WTC11 (cell line): ENCODE measurements at regions not wholly inside any gene's neighbourhood (a gene's known extent, or its start where the extent isn't known, plus 50 kb on each side); places are given as distances from the start of the nearest gene placed in this dataset.

Source experiments
- ATAC-seq: fragments of 200-7000 bp; cut with Tn5 transposase; 2 replicates; pipeline ENCODE4 v1.10.0; 2021; ENCODE audit warnings: mild to moderate bottlenecking, moderate library complexity
- CTCF ChIA-PET: fragments of 300-600 bp; sonication (Branson Sonifier 250); formaldehyde crosslinking; loops from one replicate; lab custom pipeline; 2021; ENCODE audit warnings: antibody characterized with exemption; lab: Charles Lee
- POLR2A ChIA-PET: fragments of 350-600 bp; sonication (Branson Sonifier 250); formaldehyde crosslinking; loops from one replicate; lab custom pipeline; 2021; ENCODE audit warnings: antibody characterized with exemption; lab: Charles Lee
- DNase-seq: peaks from one replicate; pipeline ENCODE4 v3.0.0; 2021; ENCODE audit warnings: low spot score
- H3K27ac Mint-ChIP-seq: 2 replicates; pipeline ENCODE4 v1.8.0; 2021; ENCODE audit warnings: mixed read lengths
- H3K27me3 Mint-ChIP-seq: 2 replicates; pipeline ENCODE4 v1.8.0; 2021; ENCODE audit warnings: low read depth, mild to moderate bottlenecking, moderate library complexity, mixed read lengths
- H3K36me3 Mint-ChIP-seq: 2 replicates; pipeline ENCODE4 v1.8.0; 2021; ENCODE audit warnings: mixed read lengths
- H3K4me1 Mint-ChIP-seq: 2 replicates; pipeline ENCODE4 v1.8.0; 2022; ENCODE audit warnings: mixed read lengths
- H3K4me3 Mint-ChIP-seq: 2 replicates; pipeline ENCODE4 v1.8.0; 2021; ENCODE audit warnings: mild to moderate bottlenecking, moderate library complexity, mixed read lengths
- H3K9me3 Mint-ChIP-seq: 2 replicates; pipeline ENCODE4 v1.8.0; 2021; ENCODE audit warnings: mixed read lengths
- CBFB ChIP-seq: sonication (generic); formaldehyde crosslinking; IDR thresholded peaks from 2 replicates; pipeline ENCODE4 v1.8.1; 2022; ENCODE audit warnings: mild to moderate bottlenecking, low read depth, missing genetic modification reagents
- CDX4 ChIP-seq: fragments of 250-450 bp; sonication (Bioruptor Pico); IDR thresholded peaks from 2 replicates; pipeline ENCODE4 v1.9.0; 2021; ENCODE audit warnings: moderate library complexity, mild to moderate bottlenecking, inconsistent platforms, borderline replicate concordance
- CTCF ChIP-seq: fragments of 200-600 bp; IDR thresholded peaks from 2 replicates; pipeline ENCODE4 v1.8.0; 2022; ENCODE audit warnings: antibody characterized with exemption
- E2F1 ChIP-seq: sonication (generic); formaldehyde crosslinking; IDR thresholded peaks from 2 replicates; pipeline ENCODE4 v1.8.0; 2022; ENCODE audit warnings: mild to moderate bottlenecking, missing genetic modification reagents
- ETV6 ChIP-seq: sonication (generic); formaldehyde crosslinking; IDR thresholded peaks from 2 replicates; pipeline ENCODE4 v1.8.1; 2022; ENCODE audit warnings: mild to moderate bottlenecking, missing genetic modification reagents
- FOXP1 ChIP-seq: sonication (generic); formaldehyde crosslinking; IDR thresholded peaks from 2 replicates; pipeline ENCODE4 v1.8.0; 2022; ENCODE audit warnings: missing genetic modification reagents, mild to moderate bottlenecking, moderate library complexity, borderline replicate concordance
- GTF2I ChIP-seq: fragments of 250-450 bp; sonication (Bioruptor Pico); conservative IDR thresholded peaks from 2 replicates; pipeline ENCODE4 v1.4.0; 2021; ENCODE audit warnings: mild to moderate bottlenecking
- JUN ChIP-seq: sonication (generic); formaldehyde crosslinking; IDR thresholded peaks from 2 replicates; pipeline ENCODE4 v1.8.0; 2023; ENCODE audit warnings: mild to moderate bottlenecking, missing genetic modification reagents
- MYBL2 ChIP-seq: sonication (generic); formaldehyde crosslinking; IDR thresholded peaks from 2 replicates; pipeline ENCODE4 v1.8.1; 2023; ENCODE audit warnings: mild to moderate bottlenecking, moderate library complexity, missing genetic modification reagents
- NR2C2 ChIP-seq: sonication (generic); formaldehyde crosslinking; IDR thresholded peaks from 2 replicates; pipeline ENCODE4 v1.8.0; 2022; ENCODE audit warnings: mild to moderate bottlenecking, missing genetic modification reagents
- PRRX2 ChIP-seq: fragments of 250-450 bp; sonication (Bioruptor Pico); IDR thresholded peaks from 2 replicates; pipeline ENCODE4 v1.8.0; 2021; ENCODE audit warnings: mild to moderate bottlenecking
- RORB ChIP-seq: fragments of 250-450 bp; sonication (Bioruptor Pico); IDR thresholded peaks from 2 replicates; pipeline ENCODE4 v1.9.0; 2021; ENCODE audit warnings: mild to moderate bottlenecking
- SMAD4 ChIP-seq: sonication (generic); formaldehyde crosslinking; IDR thresholded peaks from 2 replicates; pipeline ENCODE4 v1.8.0; 2022; ENCODE audit warnings: mild to moderate bottlenecking, missing genetic modification reagents
- TP53 ChIP-seq: sonication (generic); formaldehyde crosslinking; IDR thresholded peaks from 2 replicates; pipeline ENCODE4 v1.8.1; 2023; ENCODE audit warnings: mild to moderate bottlenecking, missing genetic modification reagents
- ZNF317 ChIP-seq: sonication (generic); formaldehyde crosslinking; IDR thresholded peaks from 2 replicates; pipeline ENCODE4 v1.8.1; 2023; ENCODE audit warnings: low read depth, mild to moderate bottlenecking, moderate library complexity, missing genetic modification reagents, borderline replicate concordance
- ZNF423 ChIP-seq: fragments of 250-450 bp; sonication (Bioruptor Pico); IDR thresholded peaks from 2 replicates; pipeline ENCODE4 v2.1.2; 2022; ENCODE audit warnings: mild to moderate bottlenecking, moderate library complexity
- TF ChIP-seq, protein P1 (sequence below): sonication (generic); formaldehyde crosslinking; IDR thresholded peaks from 2 replicates; pipeline ENCODE4 v1.8.1; 2023; ENCODE audit warnings: mild to moderate bottlenecking, missing genetic modification reagents
- TF ChIP-seq, protein P2 (sequence below): sonication (generic); formaldehyde crosslinking; IDR thresholded peaks from 2 replicates; pipeline ENCODE4 v1.8.0; 2022; ENCODE audit warnings: missing genetic modification reagents
- TF ChIP-seq, protein P3 (sequence below): sonication (generic); formaldehyde crosslinking; IDR thresholded peaks from 2 replicates; pipeline ENCODE4 v1.8.0; 2022; ENCODE audit warnings: mild to moderate bottlenecking, missing genetic modification reagents
- TF ChIP-seq, protein P4 (sequence below): sonication (generic); formaldehyde crosslinking; IDR thresholded peaks from 2 replicates; pipeline ENCODE4 v1.8.1; 2023; ENCODE audit warnings: mild to moderate bottlenecking, moderate library complexity, missing genetic modification reagents
- TF ChIP-seq, protein P5 (sequence below): sonication (generic); formaldehyde crosslinking; IDR thresholded peaks from 2 replicates; pipeline ENCODE4 v1.8.1; 2022; ENCODE audit warnings: missing genetic modification reagents, borderline replicate concordance

GRCh38 chr3:67907735-67908134, 253.3 kb upstream of the SUCLG2 start (continued):
- TF ChIP-seq GTF2I (CRISPR knock-in tag) (no peak), PRRX2 (no peak), JUN (no peak), CBFB (CRISPR knock-in tag) (no peak), ZNF317 (CRISPR knock-in tag) (no peak), FOXP1 (no peak), RORB (CRISPR knock-in tag) (no peak), CTCF (no peak), MYBL2 (CRISPR knock-in tag) (no peak)
- TF ChIP-seq, protein P1, sequence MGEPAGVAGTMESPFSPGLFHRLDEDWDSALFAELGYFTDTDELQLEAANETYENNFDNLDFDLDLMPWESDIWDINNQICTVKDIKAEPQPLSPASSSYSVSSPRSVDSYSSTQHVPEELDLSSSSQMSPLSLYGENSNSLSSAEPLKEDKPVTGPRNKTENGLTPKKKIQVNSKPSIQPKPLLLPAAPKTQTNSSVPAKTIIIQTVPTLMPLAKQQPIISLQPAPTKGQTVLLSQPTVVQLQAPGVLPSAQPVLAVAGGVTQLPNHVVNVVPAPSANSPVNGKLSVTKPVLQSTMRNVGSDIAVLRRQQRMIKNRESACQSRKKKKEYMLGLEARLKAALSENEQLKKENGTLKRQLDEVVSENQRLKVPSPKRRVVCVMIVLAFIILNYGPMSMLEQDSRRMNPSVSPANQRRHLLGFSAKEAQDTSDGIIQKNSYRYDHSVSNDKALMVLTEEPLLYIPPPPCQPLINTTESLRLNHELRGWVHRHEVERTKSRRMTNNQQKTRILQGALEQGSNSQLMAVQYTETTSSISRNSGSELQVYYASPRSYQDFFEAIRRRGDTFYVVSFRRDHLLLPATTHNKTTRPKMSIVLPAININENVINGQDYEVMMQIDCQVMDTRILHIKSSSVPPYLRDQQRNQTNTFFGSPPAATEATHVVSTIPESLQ: no peak
- TF ChIP-seq, protein P2, sequence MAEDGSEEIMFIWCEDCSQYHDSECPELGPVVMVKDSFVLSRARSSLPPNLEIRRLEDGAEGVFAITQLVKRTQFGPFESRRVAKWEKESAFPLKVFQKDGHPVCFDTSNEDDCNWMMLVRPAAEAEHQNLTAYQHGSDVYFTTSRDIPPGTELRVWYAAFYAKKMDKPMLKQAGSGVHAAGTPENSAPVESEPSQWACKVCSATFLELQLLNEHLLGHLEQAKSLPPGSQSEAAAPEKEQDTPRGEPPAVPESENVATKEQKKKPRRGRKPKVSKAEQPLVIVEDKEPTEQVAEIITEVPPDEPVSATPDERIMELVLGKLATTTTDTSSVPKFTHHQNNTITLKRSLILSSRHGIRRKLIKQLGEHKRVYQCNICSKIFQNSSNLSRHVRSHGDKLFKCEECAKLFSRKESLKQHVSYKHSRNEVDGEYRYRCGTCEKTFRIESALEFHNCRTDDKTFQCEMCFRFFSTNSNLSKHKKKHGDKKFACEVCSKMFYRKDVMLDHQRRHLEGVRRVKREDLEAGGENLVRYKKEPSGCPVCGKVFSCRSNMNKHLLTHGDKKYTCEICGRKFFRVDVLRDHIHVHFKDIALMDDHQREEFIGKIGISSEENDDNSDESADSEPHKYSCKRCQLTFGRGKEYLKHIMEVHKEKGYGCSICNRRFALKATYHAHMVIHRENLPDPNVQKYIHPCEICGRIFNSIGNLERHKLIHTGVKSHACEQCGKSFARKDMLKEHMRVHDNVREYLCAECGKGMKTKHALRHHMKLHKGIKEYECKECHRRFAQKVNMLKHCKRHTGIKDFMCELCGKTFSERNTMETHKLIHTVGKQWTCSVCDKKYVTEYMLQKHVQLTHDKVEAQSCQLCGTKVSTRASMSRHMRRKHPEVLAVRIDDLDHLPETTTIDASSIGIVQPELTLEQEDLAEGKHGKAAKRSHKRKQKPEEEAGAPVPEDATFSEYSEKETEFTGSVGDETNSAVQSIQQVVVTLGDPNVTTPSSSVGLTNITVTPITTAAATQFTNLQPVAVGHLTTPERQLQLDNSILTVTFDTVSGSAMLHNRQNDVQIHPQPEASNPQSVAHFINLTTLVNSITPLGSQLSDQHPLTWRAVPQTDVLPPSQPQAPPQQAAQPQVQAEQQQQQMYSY (CRISPR knock-in tag): no peak
- TF ChIP-seq, all 79 proteins: peak for 0

DNA sequence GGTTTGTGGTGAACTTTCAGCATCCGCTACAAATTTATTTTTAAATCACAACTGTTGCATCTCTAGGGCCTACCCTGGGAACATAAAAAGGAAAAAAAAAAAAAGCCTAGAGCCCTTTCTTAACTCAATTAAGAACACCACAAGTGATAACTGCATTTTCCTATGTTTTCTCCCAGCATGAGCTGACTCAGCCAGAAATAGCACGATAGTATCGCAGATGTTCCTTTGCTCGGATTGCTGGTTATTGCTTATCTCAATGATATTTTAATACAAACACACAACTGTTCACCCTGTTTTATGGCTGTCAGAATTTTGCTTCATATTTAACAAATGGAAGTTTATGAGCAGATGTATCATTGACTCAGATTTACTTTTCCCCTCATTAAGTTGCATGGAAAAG, 251.8 kb upstream of the SUCLG2 start:
- ATAC-seq: no peak
- Mint-ChIP-seq H3K27me3 (no peaks in the 10 kb centered on the region), H3K36me3 (no peaks in the 10 kb centered on the region), H3K4me1 (no peaks in the 10 kb centered on the region), H3K4me3 (no peak overlapping the region), H3K9me3 (no peaks in the 10 kb centered on the region), H3K27ac (no peak overlapping the region)
- POLR2A ChIA-PET: no interaction called here
- CTCF ChIA-PET: no interaction called here
- DNase-seq: no peak
- no peak for TF ChIP-seq CDX4
- TF ChIP-seq E2F1: no peak
- TF ChIP-seq, protein P3, sequence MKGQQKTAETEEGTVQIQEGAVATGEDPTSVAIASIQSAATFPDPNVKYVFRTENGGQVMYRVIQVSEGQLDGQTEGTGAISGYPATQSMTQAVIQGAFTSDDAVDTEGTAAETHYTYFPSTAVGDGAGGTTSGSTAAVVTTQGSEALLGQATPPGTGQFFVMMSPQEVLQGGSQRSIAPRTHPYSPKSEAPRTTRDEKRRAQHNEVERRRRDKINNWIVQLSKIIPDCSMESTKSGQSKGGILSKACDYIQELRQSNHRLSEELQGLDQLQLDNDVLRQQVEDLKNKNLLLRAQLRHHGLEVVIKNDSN (CRISPR knock-in tag): no peak
- no peak for TF ChIP-seq SMAD4 (CRISPR knock-in tag)
- TF ChIP-seq, protein P4, sequence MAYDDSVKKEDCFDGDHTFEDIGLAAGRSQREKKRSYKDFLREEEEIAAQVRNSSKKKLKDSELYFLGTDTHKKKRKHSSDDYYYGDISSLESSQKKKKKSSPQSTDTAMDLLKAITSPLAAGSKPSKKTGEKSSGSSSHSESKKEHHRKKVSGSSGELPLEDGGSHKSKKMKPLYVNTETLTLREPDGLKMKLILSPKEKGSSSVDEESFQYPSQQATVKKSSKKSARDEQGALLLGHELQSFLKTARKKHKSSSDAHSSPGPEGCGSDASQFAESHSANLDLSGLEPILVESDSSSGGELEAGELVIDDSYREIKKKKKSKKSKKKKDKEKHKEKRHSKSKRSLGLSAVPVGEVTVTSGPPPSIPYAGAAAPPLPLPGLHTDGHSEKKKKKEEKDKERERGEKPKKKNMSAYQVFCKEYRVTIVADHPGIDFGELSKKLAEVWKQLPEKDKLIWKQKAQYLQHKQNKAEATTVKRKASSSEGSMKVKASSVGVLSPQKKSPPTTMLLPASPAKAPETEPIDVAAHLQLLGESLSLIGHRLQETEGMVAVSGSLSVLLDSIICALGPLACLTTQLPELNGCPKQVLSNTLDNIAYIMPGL (CRISPR knock-in tag): no peak
- TF ChIP-seq NR2C2: no peak
- no peak for TF ChIP-seq ZNF423 (CRISPR knock-in tag)
- TF ChIP-seq ETV6: no peak
- TF ChIP-seq TP53: no peak
- TF ChIP-seq, protein P5, sequence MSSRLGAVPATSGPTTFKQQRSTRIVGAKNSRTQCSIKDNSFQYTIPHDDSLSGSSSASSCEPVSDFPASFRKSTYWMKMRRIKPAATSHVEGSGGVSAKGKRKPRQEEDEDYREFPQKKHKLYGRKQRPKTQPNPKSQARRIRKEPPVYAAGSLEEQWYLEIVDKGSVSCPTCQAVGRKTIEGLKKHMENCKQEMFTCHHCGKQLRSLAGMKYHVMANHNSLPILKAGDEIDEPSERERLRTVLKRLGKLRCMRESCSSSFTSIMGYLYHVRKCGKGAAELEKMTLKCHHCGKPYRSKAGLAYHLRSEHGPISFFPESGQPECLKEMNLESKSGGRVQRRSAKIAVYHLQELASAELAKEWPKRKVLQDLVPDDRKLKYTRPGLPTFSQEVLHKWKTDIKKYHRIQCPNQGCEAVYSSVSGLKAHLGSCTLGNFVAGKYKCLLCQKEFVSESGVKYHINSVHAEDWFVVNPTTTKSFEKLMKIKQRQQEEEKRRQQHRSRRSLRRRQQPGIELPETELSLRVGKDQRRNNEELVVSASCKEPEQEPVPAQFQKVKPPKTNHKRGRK: no peak
